AG10803 (cell line): ENCODE measurements at regions not wholly inside any gene's neighbourhood (a gene's known extent, or its start where the extent isn't known, plus 50 kb on each side); places are given as distances from the start of the nearest gene placed in this dataset.

ENCODE experiments used
- DNase-seq: peaks from one replicate; pipeline ENCODE4 v3.0.0; 2010; ENCODE audit warnings: low read depth
- H3K4me3 ChIP-seq: 2 replicates; pipeline ENCODE4 v1.5.1; 2011; ENCODE audit warnings: mild to moderate bottlenecking, low read length, control low read depth
- CTCF ChIP-seq: conservative IDR thresholded peaks from 2 replicates; pipeline ENCODE4 v1.5.1; 2011; ENCODE audit warnings: mild to moderate bottlenecking, low read length, control low read depth, inconsistent platforms

GRCh38 chr9:105150991-105151685 is 93.3 kb upstream of the SLC44A1 start:
- H3K4me3 ChIP-seq = no peak overlapping the region
- peak; percentile 27 for DNase-seq

GRCh38 chr9:105151686-105151995 is 92.8 kb upstream of the SLC44A1 start:
- no peak for TF ChIP-seq CTCF
- DNase-seq = no peak
- H3K4me3 ChIP-seq = no peak overlapping the region

More at GRCh38 chr9:105150991-105151685, 93.3 kb upstream of the SLC44A1 start:
- no peak for TF ChIP-seq CTCF

- DNase-seq = peak; percentile 42
- no peak overlapping the region for H3K4me3 ChIP-seq
- TF ChIP-seq CTCF = no peak
Measured at GRCh38 chr9:105154723-105155191, 89.7 kb upstream of the SLC44A1 start.

- peak; percentile 57 for TF ChIP-seq CTCF
- DNase-seq = peak; percentile 90
- H3K4me3 ChIP-seq = no peak overlapping the region
Measured at GRCh38 chr9:105157171-105157583, 87.3 kb upstream of the SLC44A1 start.

GRCh38 chr9:105158020-105158419 is 86.4 kb upstream of the SLC44A1 start:
- no peak for DNase-seq
- TF ChIP-seq CTCF = no peak
- H3K4me3 ChIP-seq = no peak overlapping the region

- no peak for DNase-seq
- no peak overlapping the region for H3K4me3 ChIP-seq
- no peak for TF ChIP-seq CTCF
Measured at GRCh38 chr9:105158898-105159297, 85.6 kb upstream of the SLC44A1 start.

- DNase-seq = peak; percentile 40
- no peak overlapping the region for H3K4me3 ChIP-seq
- no peak for TF ChIP-seq CTCF
Measured at GRCh38 chr9:105168870-105169319, 75.6 kb upstream of the SLC44A1 start.
